ENCODE measurements at regions not wholly inside any gene's neighbourhood (a gene's known extent, or its start where the extent isn't known, plus 50 kb on each side); places are given as distances from the start of the nearest gene placed in this dataset.

GRCh38 chr2:224155371-224155770, 116.3 kb upstream of the SERPINE2 start:
- POLR2A ChIA-PET (ENCODE audit: partially characterized antibody), result interaction anchor here (0.6 kb wide), 1 partner anchor 99 kb away, joined by 3 read pairs; no protein-coding TSS in a partner anchor
- WGBS, 2 experiments (ENCODE audit: extremely low coverage in 1 of 2, insufficient coverage in 1 of 2, insufficient read length in 1 of 2, insufficient replicate concordance in 2 of 2, low coverage in 1 of 2, low lambda C conversion rate in 2 of 2, missing lambda C conversion rate in 1 of 2), result 86% methylated on average over 3 of the region's 3 CpGs; no CpG with 5 or more reads in 1 of the 2 experiments

More at GRCh38 chr2:224155371-224155770, 116.3 kb upstream of the SERPINE2 start:
- Histone ChIP-seq H2AK5ac (ENCODE audit: low read depth, low read length) (no peak overlapping the region), H3K27ac (ENCODE audit: low read depth, low read length) (no peak overlapping the region), H3K4me1 (replicated peaks in 1 of 4; ENCODE audit: control insufficient read depth in 3 of 4, insufficient read depth in 4 of 4, low read length in 3 of 4) (no peaks in the 10 kb centered on the region), H3K4me3 (ENCODE audit: extremely low read depth in 1 of 4, insufficient read depth in 2 of 4, low read depth in 3 of 4, low read length in 4 of 4) (no peak overlapping the region), H3K23ac (ENCODE audit: insufficient read length) (no peak overlapping the region), H4K5ac (ENCODE audit: insufficient read length, low read depth, low read length) (no peak overlapping the region), H4K8ac (ENCODE audit: extremely low read depth, insufficient read depth, low read length) (no peak overlapping the region), H4K91ac (replicated peaks; ENCODE audit: insufficient read length, low read length) (no peak overlapping the region), H3K27me3 (replicated peaks in 1 of 4; ENCODE audit: control insufficient read depth in 3 of 4, extremely low read depth in 1 of 4, insufficient read depth in 3 of 4, low read length in 3 of 4) (no peaks in the 10 kb centered on the region), H2BK12ac (ENCODE audit: low read depth, low read length) (no peak overlapping the region), H3K9ac (replicated peaks in 1 of 4; ENCODE audit: extremely low read depth in 1 of 4, low read depth in 3 of 4, low read length in 3 of 4) (no peak overlapping the region), H3K18ac (ENCODE audit: extremely low read depth, low read length) (no peak overlapping the region), H2BK20ac (ENCODE audit: low read length) (no peak overlapping the region), H2BK15ac (ENCODE audit: low read length) (no peak overlapping the region), H2BK120ac (replicated peaks; ENCODE audit: low read depth, low read length) (no peak overlapping the region), H2AFZ (ENCODE audit: low read length) (no peak overlapping the region), H3K79me1 (ENCODE audit: low read depth, low read length) (no peaks in the 10 kb centered on the region), H3K79me2 (ENCODE audit: control insufficient read depth in 1 of 2, insufficient read depth in 2 of 2, low read length in 2 of 2) (no peaks in the 10 kb centered on the region), H3K36me3 (ENCODE audit: control insufficient read depth in 2 of 4, insufficient read depth in 4 of 4, low read length in 3 of 4) (no peaks in the 10 kb centered on the region), H3K4ac (replicated peaks; ENCODE audit: insufficient read length, low read depth, low read length) (no peak overlapping the region), H4K20me1 (replicated peaks in 1 of 2; ENCODE audit: control insufficient read depth in 1 of 2, insufficient read depth in 2 of 2, low read length in 2 of 2) (no peaks in the 10 kb centered on the region), H3K9me3 (ENCODE audit: insufficient read depth in 2 of 2, low read depth in 1 of 2, low read length in 1 of 2) (no peaks in the 10 kb centered on the region), H3K23me2 (ENCODE audit: low read depth, low read length) (no peaks in the 10 kb centered on the region), H2BK5ac (ENCODE audit: low read depth, low read length) (no peak overlapping the region), H3K14ac (ENCODE audit: insufficient read length) (no peak overlapping the region), H3K56ac (replicated peaks; ENCODE audit: insufficient read length, low read depth, low read length) (no peak overlapping the region), H3K4me2 (ENCODE audit: insufficient read depth in 1 of 2, low read depth in 2 of 2, low read length in 2 of 2) (no peak overlapping the region)
- DNase-seq (ENCODE audit: low read depth in 1 of 2, low spot score in 2 of 2) (no peak), FAIRE-seq (no peak)
- TF ChIP-seq RFX5 (IDR thresholded peaks at IDR 0.05; ENCODE audit: borderline replicate concordance, low read depth, low read length) (no peak), ZNF274 (IDR thresholded peaks at IDR 0.05; ENCODE audit: borderline replicate concordance, extremely low read depth, low read length) (no peak), EGR1 (IDR thresholded peaks at IDR 0.05; ENCODE audit: borderline replicate concordance, low read depth, low read length) (no peak)
- CTCF ChIA-PET (ENCODE audit: partially characterized antibody), result interaction anchor here (0.9 to 2.4 kb wide), 5 partner anchors 14 to 168 kb away, joined by 3 to 8 read pairs (median 3); no protein-coding TSS in a partner anchor
